ENCODE measurements at regions not wholly inside any gene's neighbourhood (a gene's known extent, or its start where the extent isn't known, plus 50 kb on each side); places are given as distances from the start of the nearest gene placed in this dataset.

DNA sequence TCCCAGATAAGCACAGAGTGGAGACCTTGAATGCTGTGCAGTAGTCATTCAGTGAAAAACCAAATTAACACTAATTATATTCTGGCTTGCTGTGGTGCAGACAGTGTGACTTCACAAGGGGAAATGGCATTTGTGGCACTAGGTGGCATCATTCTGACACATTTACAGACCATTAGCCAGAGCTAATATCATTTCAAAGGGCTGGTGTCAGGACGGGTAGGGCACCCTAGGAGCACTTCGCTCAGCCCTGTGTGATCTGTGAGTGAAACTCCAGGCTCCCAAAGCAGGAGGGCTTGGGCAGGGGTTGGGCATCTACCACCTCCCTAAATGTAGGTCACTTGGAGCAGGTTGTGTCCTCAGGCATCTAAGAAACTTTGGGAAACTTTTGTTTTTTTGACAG, 555.8 kb downstream of the PKHD1 start:
- ChIA-PET CTCF (no interaction called here), POLR2A (no interaction called here)
- H3K4me2 ChIP-seq (replicated peaks; ENCODE audit: low read depth, low read length, poor library complexity, severe bottlenecking): no peak overlapping the region
- Mint-ChIP-seq H3K27me3 (no peaks in the 10 kb centered on the region), H3K4me3 (no peak overlapping the region), H3K27ac (no peak overlapping the region), H3K4me1 (no peaks in the 10 kb centered on the region), H3K9me3 (ENCODE audit: insufficient read depth) (no peaks in the 10 kb centered on the region)
- WGBS (ENCODE audit: insufficient coverage): 53% methylated on average over 2 of the region's 2 CpGs
- intact Hi-C loops (cut with micrococcal nuclease): no loop called here
- no peak overlapping the region for H3K4me3 ChIP-seq (ENCODE audit: control extremely low read depth in 1 of 5, extremely low read depth in 1 of 5, insufficient read depth in 1 of 5, low read depth in 2 of 5, low read length in 4 of 5)
- H3K9ac ChIP-seq (ENCODE audit: low read length): no peak overlapping the region
- no peaks in the 10 kb centered on the region for H3K36me3 ChIP-seq (replicated peaks in 1 of 2; ENCODE audit: control extremely low read depth in 1 of 2, control insufficient read depth in 1 of 2, extremely low read depth in 1 of 2, insufficient read depth in 2 of 2, low read length in 1 of 2)
- no peaks in the 10 kb centered on the region for H3K79me2 ChIP-seq (ENCODE audit: control insufficient read depth, insufficient read depth, low read length)
- H2AFZ ChIP-seq (ENCODE audit: insufficient read depth, low read depth, low read length, poor library complexity, severe bottlenecking): no peak overlapping the region
- peaks cover 0 to 3% (median 0%) of the 10 kb centered on the region in 3 donors for H3K9me3 ChIP-seq (ENCODE audit: control extremely low read depth in 1 of 3, control insufficient read depth in 2 of 3, insufficient read depth in 1 of 3, low read length in 2 of 3)
- H3K27ac ChIP-seq (ENCODE audit: low read length in 2 of 2): no peak overlapping the region
- H4K20me1 ChIP-seq (ENCODE audit: control insufficient read depth, insufficient read depth, low read length, poor library complexity, severe bottlenecking): no peaks in the 10 kb centered on the region
- no peaks in the 10 kb centered on the region for H3K27me3 ChIP-seq (replicated peaks in 1 of 4; ENCODE audit: control extremely low read depth in 1 of 4, control insufficient read depth in 3 of 4, insufficient read depth in 4 of 4, low read length in 3 of 4)
- TF ChIP-seq, protein P1, sequence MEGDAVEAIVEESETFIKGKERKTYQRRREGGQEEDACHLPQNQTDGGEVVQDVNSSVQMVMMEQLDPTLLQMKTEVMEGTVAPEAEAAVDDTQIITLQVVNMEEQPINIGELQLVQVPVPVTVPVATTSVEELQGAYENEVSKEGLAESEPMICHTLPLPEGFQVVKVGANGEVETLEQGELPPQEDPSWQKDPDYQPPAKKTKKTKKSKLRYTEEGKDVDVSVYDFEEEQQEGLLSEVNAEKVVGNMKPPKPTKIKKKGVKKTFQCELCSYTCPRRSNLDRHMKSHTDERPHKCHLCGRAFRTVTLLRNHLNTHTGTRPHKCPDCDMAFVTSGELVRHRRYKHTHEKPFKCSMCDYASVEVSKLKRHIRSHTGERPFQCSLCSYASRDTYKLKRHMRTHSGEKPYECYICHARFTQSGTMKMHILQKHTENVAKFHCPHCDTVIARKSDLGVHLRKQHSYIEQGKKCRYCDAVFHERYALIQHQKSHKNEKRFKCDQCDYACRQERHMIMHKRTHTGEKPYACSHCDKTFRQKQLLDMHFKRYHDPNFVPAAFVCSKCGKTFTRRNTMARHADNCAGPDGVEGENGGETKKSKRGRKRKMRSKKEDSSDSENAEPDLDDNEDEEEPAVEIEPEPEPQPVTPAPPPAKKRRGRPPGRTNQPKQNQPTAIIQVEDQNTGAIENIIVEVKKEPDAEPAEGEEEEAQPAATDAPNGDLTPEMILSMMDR (IDR thresholded peaks at IDR 0.05): no peak
- TF ChIP-seq EZH2 (IDR thresholded peaks at IDR 0.05; ENCODE audit: borderline replicate concordance, insufficient read depth, low read depth, low read length, poor library complexity, severe bottlenecking): no peak
- H3K4me1 ChIP-seq (ENCODE audit: control insufficient read depth in 2 of 2, insufficient read depth in 2 of 2, low read length in 2 of 2): no peaks in the 10 kb centered on the region
- DNase-seq (no peak), ATAC-seq (ENCODE audit: low read depth) (no peak)

DNA sequence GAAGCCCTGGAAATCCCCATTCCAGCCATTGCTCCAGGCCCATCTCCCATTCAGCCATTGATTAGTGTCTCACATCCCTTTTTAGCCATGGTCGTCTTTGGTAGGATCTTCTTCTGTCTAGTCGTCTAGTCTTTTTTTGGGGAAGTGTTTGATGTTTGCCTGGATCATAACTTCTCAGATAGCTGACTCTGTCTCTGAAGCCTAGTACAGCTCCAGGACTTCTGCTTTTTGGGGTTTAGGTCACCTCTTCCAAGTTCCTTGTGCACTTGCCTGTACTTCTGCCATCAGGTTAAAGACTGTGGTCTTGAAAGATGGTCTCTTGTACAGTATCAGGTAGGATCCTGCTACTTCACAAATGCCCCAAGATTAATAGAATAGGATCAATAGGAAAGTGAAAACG, 553.5 kb downstream of the PKHD1 start:
- Histone ChIP-seq H3K27me3 (replicated peaks in 1 of 4; ENCODE audit: control extremely low read depth in 1 of 4, control insufficient read depth in 3 of 4, insufficient read depth in 4 of 4, low read length in 3 of 4) (no peaks in the 10 kb centered on the region), H3K9ac (ENCODE audit: low read length) (no peak overlapping the region), H3K36me3 (replicated peaks in 1 of 2; ENCODE audit: control extremely low read depth in 1 of 2, control insufficient read depth in 1 of 2, extremely low read depth in 1 of 2, insufficient read depth in 2 of 2, low read length in 1 of 2) (no peaks in the 10 kb centered on the region), H2AFZ (ENCODE audit: insufficient read depth, low read depth, low read length, poor library complexity, severe bottlenecking) (no peak overlapping the region), H3K27ac (ENCODE audit: low read length in 2 of 2) (no peak overlapping the region), H3K4me2 (replicated peaks; ENCODE audit: low read depth, low read length, poor library complexity, severe bottlenecking) (no peak overlapping the region), H3K4me3 (ENCODE audit: control extremely low read depth in 1 of 5, extremely low read depth in 1 of 5, insufficient read depth in 1 of 5, low read depth in 2 of 5, low read length in 4 of 5) (no peak overlapping the region), H3K79me2 (ENCODE audit: control insufficient read depth, insufficient read depth, low read length) (no peaks in the 10 kb centered on the region), H3K4me1 (ENCODE audit: control insufficient read depth in 2 of 2, insufficient read depth in 2 of 2, low read length in 2 of 2) (no peaks in the 10 kb centered on the region), H3K9me3 (ENCODE audit: control extremely low read depth in 1 of 3, control insufficient read depth in 2 of 3, insufficient read depth in 1 of 3, low read length in 2 of 3) (no peaks in the 10 kb centered on the region), H4K20me1 (ENCODE audit: control insufficient read depth, insufficient read depth, low read length, poor library complexity, severe bottlenecking) (no peaks in the 10 kb centered on the region)
- ATAC-seq (ENCODE audit: low read depth) (no peak), DNase-seq (no peak)
- H3K4me1 Mint-ChIP-seq: no peaks in the 10 kb centered on the region
- CTCF ChIA-PET: no interaction called here
- TF ChIP-seq EZH2 (IDR thresholded peaks at IDR 0.05; ENCODE audit: borderline replicate concordance, insufficient read depth, low read depth, low read length, poor library complexity, severe bottlenecking): no peak
- TF ChIP-seq, protein P1 (IDR thresholded peaks at IDR 0.05): no peak
- intact Hi-C loops (cut with micrococcal nuclease): no loop called here
- no peak overlapping the region for H3K27ac Mint-ChIP-seq
- no peaks in the 10 kb centered on the region for H3K9me3 Mint-ChIP-seq (ENCODE audit: insufficient read depth)
- no peak overlapping the region for H3K4me3 Mint-ChIP-seq
- WGBS (ENCODE audit: insufficient coverage): no CpG with 5 or more reads among the region's 3 CpGs
- H3K27me3 Mint-ChIP-seq: no peaks in the 10 kb centered on the region
- POLR2A ChIA-PET: no interaction called here

Data from B cell (primary cell).